Activated naive CD8-positive, alpha-beta T cell treated with anti-CD3 and anti-CD28 coated beads, Interleukin-2, amount 10 ng/mL, durations not matched to agents 7 days and 5 days (primary cell): ENCODE measurements at regions not wholly inside any gene's neighbourhood (a gene's known extent, or its start where the extent isn't known, plus 50 kb on each side); places are given as distances from the start of the nearest gene placed in this dataset.
"Not testable (repeated sequence)": the region's sequence is repeated elsewhere in the genome, so short reads cannot be mapped to it uniquely, and the experiment has no call there.

ENCODE experiments used
- ATAC-seq: fragments of 150-1000 bp; cut with Tn5 transposase; one replicate; pipeline ENCODE4 v1.10.0; 2021; ENCODE audit warnings: low read depth, moderate library complexity
- POLR2A ChIA-PET: fragments of 350-600 bp; sonication (Branson Sonifier 250); formaldehyde crosslinking; loops from one replicate; lab custom pipeline; 2021; ENCODE audit warnings: antibody characterized with exemption; lab: Charles Lee
- DNase-seq: peaks from one replicate; pipeline ENCODE4 v3.0.0; 2021
- H3K27ac Mint-ChIP-seq: one replicate; pipeline ENCODE4 v1.8.0; 2022; ENCODE audit warnings: mild to moderate bottlenecking, mixed read lengths
- H3K27me3 Mint-ChIP-seq: one replicate; pipeline ENCODE4 v1.8.0; 2022; ENCODE audit warnings: mild to moderate bottlenecking, moderate library complexity, mixed read lengths
- H3K36me3 Mint-ChIP-seq: one replicate; pipeline ENCODE4 v1.8.0; 2021; ENCODE audit warnings: mild to moderate bottlenecking, mixed read lengths
- H3K4me1 Mint-ChIP-seq: one replicate; pipeline ENCODE4 v1.8.0; 2021; ENCODE audit warnings: mixed read lengths
- H3K4me3 Mint-ChIP-seq: one replicate; pipeline ENCODE4 v1.8.0; 2022; ENCODE audit warnings: mild to moderate bottlenecking, moderate library complexity, mixed read lengths
- H3K9me3 Mint-ChIP-seq: one replicate; pipeline ENCODE4 v1.8.0; 2021; ENCODE audit warnings: mixed read lengths

DNA sequence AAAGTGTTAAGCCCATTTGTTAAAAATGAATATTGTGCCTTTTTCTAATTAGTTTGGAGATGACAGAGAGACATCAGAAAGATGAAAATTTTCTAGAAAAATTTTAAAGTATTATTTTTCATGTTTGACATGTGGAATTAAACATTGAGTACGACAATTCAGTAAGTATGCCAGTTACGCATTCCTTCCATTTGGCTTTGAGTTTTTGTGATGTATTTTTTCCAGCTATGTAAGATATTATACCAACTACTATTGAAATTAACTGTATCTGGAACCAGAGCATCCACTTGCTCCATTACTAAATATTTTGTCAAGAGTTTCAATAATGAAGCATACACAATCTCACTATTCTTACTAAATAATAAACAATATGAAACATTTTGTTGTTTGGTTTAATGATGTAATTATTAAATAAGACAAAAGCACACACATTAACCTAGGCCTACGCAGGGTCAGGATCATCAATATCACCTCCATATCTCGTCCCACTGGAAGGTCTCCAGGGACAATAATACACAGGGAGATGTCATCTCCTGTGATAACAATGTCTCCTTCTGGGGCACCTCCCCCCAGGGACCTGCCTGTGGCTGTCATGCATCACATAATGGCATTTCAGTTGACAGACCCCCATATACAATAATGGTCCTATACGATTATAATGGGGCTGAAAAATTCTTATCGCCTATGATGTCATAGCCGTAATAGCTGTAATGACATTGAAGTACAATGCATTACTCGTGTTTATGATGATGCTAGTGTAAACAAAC lies 274.1 kb downstream of the REEP3 start:
- POLR2A ChIA-PET, result no interaction called here
- H3K27me3 Mint-ChIP-seq, result peaks cover 14% of the 10 kb centered on the region
- DNase-seq (no peak), ATAC-seq (no peak)
- no peaks in the 10 kb centered on the region for H3K36me3 Mint-ChIP-seq
- H3K27ac Mint-ChIP-seq, result no peak overlapping the region
- no peaks in the 10 kb centered on the region for H3K9me3 Mint-ChIP-seq
- H3K4me3 Mint-ChIP-seq, result no peak overlapping the region
- peaks cover 5% of the 10 kb centered on the region for H3K4me1 Mint-ChIP-seq

DNA sequence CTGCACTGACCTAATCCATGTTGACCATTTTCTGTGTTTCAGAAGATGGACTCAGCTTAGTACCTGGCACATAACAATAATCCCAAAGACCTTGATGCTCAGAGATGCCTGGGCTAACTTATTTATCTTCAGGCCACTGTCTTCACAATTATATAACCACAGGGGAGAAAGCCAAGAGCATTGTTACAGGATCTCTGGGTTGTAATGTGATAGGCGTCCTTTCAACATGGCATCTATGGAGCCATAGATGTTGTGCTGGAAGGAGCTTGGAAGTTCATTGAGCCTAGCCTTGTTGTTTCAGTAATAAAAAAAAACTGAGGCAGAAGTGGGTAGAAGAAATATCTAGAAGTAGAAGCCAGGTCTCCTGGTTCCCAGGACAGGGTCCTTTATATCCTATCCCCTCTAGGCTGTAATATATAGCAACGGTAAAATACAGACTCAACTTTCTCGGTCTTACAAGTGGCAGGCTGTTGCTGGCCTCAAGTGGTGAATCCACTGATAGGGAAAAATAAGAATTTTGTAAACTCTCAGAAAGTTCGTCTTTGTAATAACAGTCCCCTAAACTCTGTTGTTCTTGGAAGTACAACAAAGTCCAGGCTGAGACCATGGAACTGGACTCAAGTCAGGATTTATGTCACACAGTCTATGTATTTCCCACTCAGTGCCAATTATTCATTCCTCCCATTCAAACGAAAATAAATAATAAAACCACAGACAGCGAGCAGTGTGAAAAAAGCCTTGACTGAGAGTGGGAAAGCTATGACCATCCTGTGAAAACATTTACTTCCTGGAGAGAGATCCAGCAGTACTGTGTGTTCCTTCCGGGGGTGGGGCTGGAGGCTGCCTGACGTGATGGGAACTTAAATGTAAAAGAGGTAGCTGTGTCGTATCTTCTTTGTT lies 277.6 kb downstream of the REEP3 start:
- DNase-seq (no peak), ATAC-seq (peak; percentile 22)
- Mint-ChIP-seq H3K9me3 (no peaks in the 10 kb centered on the region), H3K4me3 (peak overlapping the region; percentile 15), H3K36me3 (no peaks in the 10 kb centered on the region), H3K4me1 (peaks cover 5% of the 10 kb centered on the region), H3K27me3 (peaks cover 2% of the 10 kb centered on the region), H3K27ac (no peak overlapping the region)
- POLR2A ChIA-PET, result no interaction called here

DNA sequence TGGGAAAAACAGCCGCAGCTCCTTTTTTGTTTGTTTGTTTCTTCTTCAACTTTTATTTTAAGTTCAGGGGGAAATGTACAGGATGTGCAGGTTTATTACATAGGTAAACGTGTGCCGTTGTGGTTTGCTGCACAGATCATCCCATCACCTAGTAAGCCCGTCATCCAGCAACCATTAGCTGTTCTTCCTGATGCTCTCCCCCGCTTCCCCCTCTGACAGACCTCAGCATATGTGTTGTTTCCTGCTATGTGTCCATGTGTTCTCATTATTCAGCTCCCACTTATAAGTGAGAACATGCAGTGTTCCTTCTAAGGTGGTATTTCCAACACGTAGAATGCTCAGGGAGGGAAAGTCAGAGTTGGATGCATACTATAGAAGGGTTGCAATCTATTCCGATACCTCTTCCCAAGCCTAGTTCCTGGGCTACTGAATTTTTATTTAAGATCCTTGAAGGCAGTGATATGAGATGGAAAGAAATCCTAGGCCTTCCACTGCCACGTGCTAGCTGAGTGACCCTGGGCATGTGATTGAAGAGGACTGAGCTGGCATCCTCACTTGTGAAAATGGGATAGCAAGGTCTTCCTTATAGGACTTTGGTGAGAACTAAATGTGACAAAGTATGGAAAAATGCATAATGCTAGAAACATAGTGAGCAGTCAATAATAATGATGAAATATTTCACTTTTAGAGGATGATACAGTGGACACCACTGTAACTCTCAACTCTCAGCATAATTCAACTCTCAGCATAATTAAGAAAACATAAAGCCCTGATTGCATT lies 278.5 kb downstream of the REEP3 start:
- DNase-seq (no peak), ATAC-seq (no peak)
- Mint-ChIP-seq H3K27ac (no peak overlapping the region), H3K4me1 (peaks cover 5% of the 10 kb centered on the region), H3K27me3 (peaks cover 2% of the 10 kb centered on the region), H3K9me3 (no peaks in the 10 kb centered on the region), H3K36me3 (no peaks in the 10 kb centered on the region), H3K4me3 (peak overlapping the region; percentile 15)
- POLR2A ChIA-PET, result no interaction called here

DNA sequence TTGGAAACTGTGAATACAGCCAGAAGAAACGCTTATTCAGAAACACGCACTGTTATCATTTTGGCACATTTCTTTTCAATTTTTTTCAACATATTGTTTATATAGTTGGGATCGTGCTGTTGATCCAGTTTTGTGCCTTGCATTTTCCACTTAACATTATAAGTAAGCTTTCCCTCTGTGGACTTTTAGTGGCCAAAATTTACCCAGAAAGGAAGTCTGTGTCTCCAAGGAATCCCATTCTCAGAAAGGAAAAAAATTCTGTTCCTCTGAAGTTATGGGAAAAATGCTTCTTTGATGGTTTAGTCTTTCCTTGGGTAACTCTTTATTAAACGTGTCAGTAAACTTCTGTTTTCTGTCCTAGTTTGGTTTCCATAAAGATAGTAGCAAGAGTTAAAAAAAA lies 280.0 kb downstream of the REEP3 start:
- Mint-ChIP-seq H3K36me3 (no peaks in the 10 kb centered on the region), H3K4me3 (no peak overlapping the region), H3K4me1 (peaks cover 5% of the 10 kb centered on the region), H3K27me3 (peaks cover 2% of the 10 kb centered on the region), H3K9me3 (no peaks in the 10 kb centered on the region), H3K27ac (no peak overlapping the region)
- ATAC-seq (no peak), DNase-seq (no peak)
- POLR2A ChIA-PET, result no interaction called here

DNA sequence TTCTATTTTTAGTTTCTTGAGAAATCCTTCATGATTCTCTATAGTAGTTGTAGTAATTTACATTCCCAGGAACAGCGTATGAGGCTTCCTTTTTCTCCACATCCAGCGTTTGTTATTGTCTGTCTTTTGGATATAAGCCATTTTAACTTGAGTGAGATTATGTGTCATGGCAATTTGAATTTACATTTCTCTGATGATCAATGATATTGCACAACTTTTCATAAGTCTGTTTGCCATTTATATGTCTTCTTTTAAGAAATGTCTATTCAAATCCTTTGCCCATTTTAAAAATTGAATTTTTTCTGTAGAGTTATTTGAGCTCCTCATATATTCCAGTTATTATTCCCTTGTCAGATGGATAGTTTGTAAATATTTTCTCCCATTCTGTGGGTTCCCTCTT lies 285.1 kb downstream of the REEP3 start:
- Mint-ChIP-seq H3K36me3 (no peaks in the 10 kb centered on the region), H3K4me3 (no peak overlapping the region), H3K27me3 (peaks cover 3% of the 10 kb centered on the region), H3K4me1 (no peaks in the 10 kb centered on the region), H3K9me3 (peaks cover 2% of the 10 kb centered on the region), H3K27ac (no peak overlapping the region)
- POLR2A ChIA-PET, result no interaction called here
- no peak for DNase-seq
- no peak for ATAC-seq

DNA sequence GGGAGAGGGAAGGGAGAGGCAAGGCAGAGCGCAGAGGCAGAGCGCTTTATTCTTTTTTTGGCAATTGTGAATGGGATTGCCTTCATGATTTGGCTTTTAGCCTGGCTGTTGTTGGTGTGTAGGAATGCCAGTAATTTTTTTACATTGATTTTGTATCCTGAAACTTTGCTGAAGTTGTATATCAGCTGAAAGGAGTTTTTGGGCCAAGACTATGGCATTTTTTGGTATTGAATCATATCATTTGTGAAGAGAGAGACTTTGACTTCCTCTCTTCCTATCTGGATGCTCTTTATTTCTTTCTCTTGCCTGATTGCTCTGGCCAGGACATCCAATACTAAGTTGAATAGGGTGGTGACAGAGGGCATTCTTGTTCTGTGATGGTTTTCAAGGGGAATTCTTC lies 291.3 kb downstream of the REEP3 start:
- peaks cover 4% of the 10 kb centered on the region for H3K9me3 Mint-ChIP-seq
- ATAC-seq (no peak), DNase-seq (no peak)
- H3K4me3 Mint-ChIP-seq, result no peak overlapping the region
- no peak overlapping the region for H3K27ac Mint-ChIP-seq
- H3K4me1 Mint-ChIP-seq, result no peaks in the 10 kb centered on the region
- peaks cover 2% of the 10 kb centered on the region for H3K27me3 Mint-ChIP-seq
- no peaks in the 10 kb centered on the region for H3K36me3 Mint-ChIP-seq
- POLR2A ChIA-PET, result no interaction called here

DNA sequence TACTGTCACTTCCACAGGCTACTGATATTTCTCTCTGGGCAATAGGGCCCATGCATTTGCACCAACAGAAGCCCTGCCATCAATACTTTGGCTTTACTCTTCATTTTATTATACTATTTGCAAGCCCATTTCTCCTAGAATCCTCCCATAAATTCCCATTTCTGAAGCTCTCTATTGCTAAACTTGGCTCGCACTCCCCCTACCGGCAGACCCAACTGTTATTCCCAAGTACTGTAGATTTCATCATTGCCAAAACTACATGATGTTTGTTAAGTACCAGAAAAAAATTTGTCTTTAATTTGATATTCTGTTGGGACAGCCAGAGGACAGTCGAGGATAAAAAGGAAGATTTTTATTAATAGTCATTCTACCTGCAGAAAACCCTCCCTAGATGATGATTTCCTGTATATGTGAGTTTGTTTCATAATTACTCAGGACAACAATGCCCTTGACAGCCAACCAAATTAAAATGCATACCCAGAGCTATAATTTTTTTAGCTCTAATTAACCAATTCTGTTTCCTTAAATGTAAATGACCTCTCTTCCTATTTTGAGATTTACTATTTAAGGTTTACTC lies 298.6 kb downstream of the REEP3 start:
- H3K4me3 Mint-ChIP-seq, result no peak overlapping the region
- no peaks in the 10 kb centered on the region for H3K36me3 Mint-ChIP-seq
- H3K27ac Mint-ChIP-seq, result no peak overlapping the region
- POLR2A ChIA-PET, result no interaction called here
- no peaks in the 10 kb centered on the region for H3K4me1 Mint-ChIP-seq
- peaks cover 9% of the 10 kb centered on the region for H3K27me3 Mint-ChIP-seq
- no peak for ATAC-seq
- DNase-seq, result no peak
- H3K9me3 Mint-ChIP-seq, result no peaks in the 10 kb centered on the region

DNA sequence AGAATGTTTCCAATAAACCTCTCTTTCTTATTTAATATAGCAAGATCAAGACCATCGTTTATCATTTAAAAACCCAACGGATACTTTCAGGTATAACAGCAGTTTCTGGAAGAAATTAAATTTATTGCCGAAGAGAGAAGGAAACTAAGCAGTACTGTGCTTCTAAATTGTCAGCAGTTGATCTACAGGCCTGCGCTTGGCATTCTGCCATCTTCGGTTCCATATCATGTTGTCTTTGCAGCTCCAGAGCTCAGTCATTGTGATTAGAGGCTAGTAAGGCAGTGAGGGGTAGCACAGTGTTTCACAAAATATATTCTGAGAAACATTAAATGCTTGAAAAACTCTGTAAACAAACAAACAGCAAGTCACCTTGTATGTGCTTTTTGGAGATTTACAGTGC lies 301.3 kb downstream of the REEP3 start:
- no peak for ATAC-seq

DNA sequence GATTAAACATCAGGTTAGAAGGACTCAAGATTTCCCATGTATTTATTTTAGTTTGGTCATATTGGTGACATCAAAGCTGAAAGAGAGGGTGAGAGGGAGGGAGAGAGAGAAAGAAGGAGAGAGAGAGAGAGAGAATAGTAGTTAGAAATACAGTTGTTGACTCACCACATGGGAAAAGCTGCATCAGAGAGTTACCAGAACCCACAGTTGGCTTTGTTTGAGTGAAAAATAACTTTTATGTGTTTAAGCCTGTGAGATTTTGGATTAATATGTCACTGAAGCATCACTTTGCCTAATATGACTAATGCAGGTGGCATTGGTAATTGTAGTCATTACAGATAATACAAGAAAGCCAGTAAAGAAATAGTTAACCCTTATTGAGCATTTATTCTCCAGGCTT lies 303.9 kb downstream of the REEP3 start:
- H3K36me3 Mint-ChIP-seq, result no peaks in the 10 kb centered on the region
- no peak overlapping the region for H3K27ac Mint-ChIP-seq
- H3K4me1 Mint-ChIP-seq, result no peaks in the 10 kb centered on the region
- peaks cover 8% of the 10 kb centered on the region for H3K27me3 Mint-ChIP-seq
- H3K4me3 Mint-ChIP-seq, result no peak overlapping the region
- ATAC-seq, result no peak
- DNase-seq, result no peak
- H3K9me3 Mint-ChIP-seq, result peaks cover 1% of the 10 kb centered on the region
- POLR2A ChIA-PET, result no interaction called here

More for the DNA sequence above, 301.3 kb downstream of the REEP3 start:
- Mint-ChIP-seq H3K4me1 (no peaks in the 10 kb centered on the region), H3K36me3 (no peaks in the 10 kb centered on the region), H3K27me3 (peaks cover 12% of the 10 kb centered on the region), H3K4me3 (no peak overlapping the region), H3K9me3 (no peaks in the 10 kb centered on the region), H3K27ac (no peak overlapping the region)
- DNase-seq, result no peak
- POLR2A ChIA-PET, result no interaction called here

DNA sequence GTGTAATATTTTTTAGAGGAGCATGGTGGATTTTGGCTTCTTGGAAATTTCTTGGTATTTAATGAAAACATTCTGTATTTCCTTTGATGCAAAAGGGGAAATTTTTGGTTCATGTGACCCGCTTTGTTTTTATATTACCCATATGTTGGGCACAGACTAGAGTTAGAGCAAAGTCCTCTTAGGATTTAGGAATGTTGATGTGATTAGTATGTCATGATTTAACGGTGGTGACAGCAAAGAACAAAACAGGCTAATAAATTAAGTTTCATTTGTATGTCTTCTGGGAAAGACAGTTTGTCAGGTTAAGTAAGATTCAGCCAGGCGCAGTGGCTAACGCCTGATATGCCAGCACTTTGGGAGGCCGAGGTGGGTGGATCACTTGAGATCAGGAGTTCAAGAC lies 304.6 kb downstream of the REEP3 start:
- Mint-ChIP-seq H3K27me3 (peaks cover 8% of the 10 kb centered on the region), H3K36me3 (no peaks in the 10 kb centered on the region), H3K27ac (no peak overlapping the region), H3K4me1 (no peaks in the 10 kb centered on the region), H3K9me3 (peaks cover 1% of the 10 kb centered on the region), H3K4me3 (no peak overlapping the region)
- DNase-seq (no peak), ATAC-seq (no peak)
- POLR2A ChIA-PET, result no interaction called here

- H3K4me1 Mint-ChIP-seq, H3K4me3 Mint-ChIP-seq, ATAC-seq, H3K27ac Mint-ChIP-seq, DNase-seq, H3K36me3 Mint-ChIP-seq, H3K27me3 Mint-ChIP-seq, POLR2A ChIA-PET, H3K9me3 Mint-ChIP-seq: not testable (repeated sequence)
These were observed 305.8 kb downstream of the REEP3 start for GRCh38 chr10:63827018-63827417.

DNA sequence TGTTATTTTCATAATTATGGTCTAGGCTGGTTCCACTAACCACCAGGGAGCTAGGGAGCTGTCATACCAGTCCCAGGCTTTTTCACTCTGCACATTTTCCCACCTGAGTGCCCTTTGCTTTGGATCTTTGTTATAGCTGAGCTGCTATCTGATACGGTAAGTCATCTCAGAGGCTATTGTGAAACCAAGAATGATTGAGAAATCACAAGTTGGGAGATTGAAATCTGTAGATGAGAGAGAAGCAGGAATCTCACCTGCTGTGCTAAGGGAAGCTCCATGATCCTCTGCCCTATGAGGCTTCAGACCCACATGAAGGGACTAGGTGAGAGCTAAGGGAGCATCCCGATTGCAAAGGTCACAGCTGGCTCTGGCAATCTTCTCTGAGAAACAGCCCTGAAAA lies 307.8 kb downstream of the REEP3 start:
- no peaks in the 10 kb centered on the region for H3K36me3 Mint-ChIP-seq
- no peak overlapping the region for H3K4me3 Mint-ChIP-seq
- no peak overlapping the region for H3K27ac Mint-ChIP-seq
- H3K4me1 Mint-ChIP-seq, result no peaks in the 10 kb centered on the region
- peaks cover 1% of the 10 kb centered on the region for H3K9me3 Mint-ChIP-seq
- peaks cover 8% of the 10 kb centered on the region for H3K27me3 Mint-ChIP-seq
- ATAC-seq (no peak), DNase-seq (no peak)
- POLR2A ChIA-PET, result no interaction called here

- Mint-ChIP-seq H3K36me3 (no peaks in the 10 kb centered on the region), H3K27ac (no peak overlapping the region), H3K9me3 (peaks cover 1% of the 10 kb centered on the region), H3K4me3 (no peak overlapping the region), H3K27me3 (peaks cover 6% of the 10 kb centered on the region), H3K4me1 (no peaks in the 10 kb centered on the region)
- no peak for ATAC-seq
- POLR2A ChIA-PET, result no interaction called here
- no peak for DNase-seq
These were observed 308.5 kb downstream of the REEP3 start for GRCh38 chr10:63829573-63830149.
